ENCODE measurements at regions not wholly inside any gene's neighbourhood (a gene's known extent, or its start where the extent isn't known, plus 50 kb on each side); places are given as distances from the start of the nearest gene placed in this dataset.

- no peak for DNase-seq (ENCODE audit: low spot score)
These were observed 50.3 kb upstream of the DPH6 start for GRCh38 chr15:35596285-35596684.

- no peak for DNase-seq (ENCODE audit: low spot score)
These were observed 56.9 kb upstream of the DPH6 start for GRCh38 chr15:35602836-35603235.

GRCh38 chr15:35603301-35603700, 57.3 kb upstream of the DPH6 start:
- DNase-seq (ENCODE audit: low spot score): no peak

- no peak for DNase-seq (ENCODE audit: low spot score)
These were observed 57.9 kb upstream of the DPH6 start for GRCh38 chr15:35603856-35604255.

GRCh38 chr15:35605764-35606449, 59.9 kb upstream of the DPH6 start:
- no peak for DNase-seq (ENCODE audit: low spot score)

GRCh38 chr15:35606450-35606779, 60.5 kb upstream of the DPH6 start:
- no peak for DNase-seq (ENCODE audit: low spot score)

GRCh38 chr15:35616498-35617271, 70.7 kb upstream of the DPH6 start:
- DNase-seq (ENCODE audit: low spot score): no peak

- no peak for DNase-seq (ENCODE audit: low spot score)
These were observed 72.6 kb upstream of the DPH6 start for GRCh38 chr15:35618260-35619188.

GRCh38 chr15:35622641-35623340, 76.8 kb upstream of the DPH6 start:
- DNase-seq (ENCODE audit: low spot score): no peak

- DNase-seq (ENCODE audit: low spot score): peak; percentile 5
These were observed 78.9 kb upstream of the DPH6 start for GRCh38 chr15:35624881-35625280.

- no peak for DNase-seq (ENCODE audit: low spot score)
These were observed 80.8 kb upstream of the DPH6 start for GRCh38 chr15:35626571-35627318.

- no peak for DNase-seq (ENCODE audit: low spot score)
These were observed 81.7 kb upstream of the DPH6 start for GRCh38 chr15:35627696-35628095.

GRCh38 chr15:35629766-35630165, 83.8 kb upstream of the DPH6 start:
- DNase-seq (ENCODE audit: low spot score): no peak

GRCh38 chr15:35630532-35630931, 84.6 kb upstream of the DPH6 start:
- peak; percentile 30 for DNase-seq (ENCODE audit: low spot score)

- no peak for DNase-seq (ENCODE audit: low spot score)
These were observed 85.0 kb upstream of the DPH6 start for GRCh38 chr15:35630985-35631384.

- DNase-seq (ENCODE audit: low spot score): no peak
These were observed 87.7 kb upstream of the DPH6 start for GRCh38 chr15:35633677-35634076.

GRCh38 chr15:35646790-35647189, 100.8 kb upstream of the DPH6 start:
- DNase-seq (ENCODE audit: low spot score): no peak

- no peak for DNase-seq (ENCODE audit: low spot score)
These were observed 101.3 kb upstream of the DPH6 start for GRCh38 chr15:35647303-35647702.

GRCh38 chr15:35648941-35649340, 103.0 kb upstream of the DPH6 start:
- DNase-seq (ENCODE audit: low spot score): no peak

GRCh38 chr15:35649575-35649974, 103.6 kb upstream of the DPH6 start:
- DNase-seq (ENCODE audit: low spot score): no peak

GRCh38 chr15:35654332-35654731, 108.4 kb upstream of the DPH6 start:
- no peak for DNase-seq (ENCODE audit: low spot score)
